NT2/D1 (cell line): ENCODE measurements at regions not wholly inside any gene's neighbourhood (a gene's known extent, or its start where the extent isn't known, plus 50 kb on each side); places are given as distances from the start of the nearest gene placed in this dataset.

Experiments
- SUZ12 ChIP-seq: IDR thresholded peaks from 2 replicates; pipeline ENCODE4 v1.6.1; 2011; ENCODE audit not compliant: insufficient read length, insufficient read depth; ENCODE audit errors: extremely low read depth
- YY1 ChIP-seq: IDR thresholded peaks from 2 replicates; pipeline ENCODE4 v1.6.1; 2011; ENCODE audit not compliant: insufficient read length, insufficient read depth
- ZNF274 ChIP-seq: IDR thresholded peaks from 2 replicates; pipeline ENCODE4 v1.6.1; 2011; ENCODE audit warnings: mild to moderate bottlenecking, low read depth, low read length

- TF ChIP-seq YY1 (no peak), SUZ12 (no peak), ZNF274 (no peak)
Observed at GRCh38 chr18:55114876-55115275, 155.6 kb upstream of the CCDC68 start.
